Activated CD8-positive, alpha-beta T cell treated with anti-CD3 and anti-CD28 coated beads for 36 hours (primary cell): ENCODE measurements at regions not wholly inside any gene's neighbourhood (a gene's known extent, or its start where the extent isn't known, plus 50 kb on each side); places are given as distances from the start of the nearest gene placed in this dataset.

Experiments used
- ATAC-seq: fragments of 200-7000 bp; cut with Tn5 transposase; one replicate; pipeline ENCODE4 v1.10.0; 2021; ENCODE audit warnings: mild to moderate bottlenecking, moderate library complexity
- CTCF ChIA-PET: fragments of 350-600 bp; sonication (Branson Sonifier 250); formaldehyde crosslinking; loops from one replicate; lab custom pipeline; 2021; ENCODE audit warnings: antibody characterized with exemption; lab: Charles Lee
- POLR2A ChIA-PET: fragments of 350-600 bp; sonication (Branson Sonifier 250); formaldehyde crosslinking; loops from one replicate; lab custom pipeline; 2021; ENCODE audit warnings: antibody characterized with exemption; lab: Charles Lee
- DNase-seq: peaks from one replicate; pipeline ENCODE4 v3.0.0-alpha.2; 2020
- H3K27ac Mint-ChIP-seq: one replicate; pipeline ENCODE4 v1.8.0; 2021; ENCODE audit warnings: mild to moderate bottlenecking, mixed read lengths
- H3K27me3 Mint-ChIP-seq: one replicate; pipeline ENCODE4 v1.8.0; 2021; ENCODE audit warnings: mixed read lengths
- H3K36me3 Mint-ChIP-seq: one replicate; pipeline ENCODE4 v1.8.0; 2021; ENCODE audit warnings: low read depth, mixed read lengths
- H3K4me1 Mint-ChIP-seq: one replicate; pipeline ENCODE4 v1.8.0; 2021; ENCODE audit warnings: low read depth, mixed read lengths
- H3K4me3 Mint-ChIP-seq: one replicate; pipeline ENCODE4 v1.8.0; 2021; ENCODE audit warnings: mild to moderate bottlenecking, moderate library complexity, mixed read lengths
- H3K9me3 Mint-ChIP-seq: one replicate; pipeline ENCODE4 v1.8.0; 2021; ENCODE audit warnings: mixed read lengths
- intact Hi-C: fragments of 100-400 bp; cut with micrococcal nuclease; formaldehyde crosslinking; loops from one replicate; pipeline ENCODE4 v1.10.0; 2022
- TF ChIP-seq, protein P1 (sequence below): fragments of 200-600 bp; IDR thresholded peaks from one replicate; pipeline ENCODE4 v1.8.0; 2022; ENCODE audit warnings: antibody characterized with exemption, mild to moderate bottlenecking

- ChIA-PET POLR2A (no interaction called here), CTCF (interaction anchor here (2.2 kb wide), 1 partner anchor 13 kb away, joined by 6 read pairs; no protein-coding TSS in a partner anchor)
- H3K27me3 Mint-ChIP-seq = peaks cover 5% of the 10 kb centered on the region
- ATAC-seq (no peak), DNase-seq (no peak)
- no peak overlapping the region for H3K27ac Mint-ChIP-seq
- H3K4me3 Mint-ChIP-seq = no peak overlapping the region
- TF ChIP-seq, protein P1, sequence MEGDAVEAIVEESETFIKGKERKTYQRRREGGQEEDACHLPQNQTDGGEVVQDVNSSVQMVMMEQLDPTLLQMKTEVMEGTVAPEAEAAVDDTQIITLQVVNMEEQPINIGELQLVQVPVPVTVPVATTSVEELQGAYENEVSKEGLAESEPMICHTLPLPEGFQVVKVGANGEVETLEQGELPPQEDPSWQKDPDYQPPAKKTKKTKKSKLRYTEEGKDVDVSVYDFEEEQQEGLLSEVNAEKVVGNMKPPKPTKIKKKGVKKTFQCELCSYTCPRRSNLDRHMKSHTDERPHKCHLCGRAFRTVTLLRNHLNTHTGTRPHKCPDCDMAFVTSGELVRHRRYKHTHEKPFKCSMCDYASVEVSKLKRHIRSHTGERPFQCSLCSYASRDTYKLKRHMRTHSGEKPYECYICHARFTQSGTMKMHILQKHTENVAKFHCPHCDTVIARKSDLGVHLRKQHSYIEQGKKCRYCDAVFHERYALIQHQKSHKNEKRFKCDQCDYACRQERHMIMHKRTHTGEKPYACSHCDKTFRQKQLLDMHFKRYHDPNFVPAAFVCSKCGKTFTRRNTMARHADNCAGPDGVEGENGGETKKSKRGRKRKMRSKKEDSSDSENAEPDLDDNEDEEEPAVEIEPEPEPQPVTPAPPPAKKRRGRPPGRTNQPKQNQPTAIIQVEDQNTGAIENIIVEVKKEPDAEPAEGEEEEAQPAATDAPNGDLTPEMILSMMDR = no peak
- no peaks in the 10 kb centered on the region for H3K9me3 Mint-ChIP-seq
- no peaks in the 10 kb centered on the region for H3K36me3 Mint-ChIP-seq
- no peaks in the 10 kb centered on the region for H3K4me1 Mint-ChIP-seq
- intact Hi-C loops = no loop called here
Measured at GRCh38 chr2:147057892-147058490, 786.8 kb upstream of the ACVR2A start.

DNA sequence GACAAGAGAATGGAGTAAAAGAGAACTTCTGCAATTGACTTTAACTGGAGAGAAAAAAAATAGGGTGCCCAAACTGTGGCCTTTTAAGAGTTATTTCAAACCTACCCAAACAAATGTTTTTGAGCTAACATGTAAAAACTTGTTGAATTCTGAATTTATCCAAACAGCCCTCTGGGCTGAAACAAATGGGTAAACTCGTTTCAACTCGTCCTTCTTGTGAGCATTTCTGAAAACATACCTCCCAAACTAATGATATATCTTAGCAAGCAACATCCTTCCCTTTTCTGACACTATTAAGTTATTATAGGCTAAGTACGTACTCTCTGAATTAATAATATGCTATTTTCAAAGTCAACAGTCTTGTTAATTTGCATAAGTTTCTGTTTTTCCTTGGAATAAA is 793.0 kb upstream of the ACVR2A start:
- CTCF ChIA-PET = no interaction called here
- intact Hi-C loops = no loop called here

DNA sequence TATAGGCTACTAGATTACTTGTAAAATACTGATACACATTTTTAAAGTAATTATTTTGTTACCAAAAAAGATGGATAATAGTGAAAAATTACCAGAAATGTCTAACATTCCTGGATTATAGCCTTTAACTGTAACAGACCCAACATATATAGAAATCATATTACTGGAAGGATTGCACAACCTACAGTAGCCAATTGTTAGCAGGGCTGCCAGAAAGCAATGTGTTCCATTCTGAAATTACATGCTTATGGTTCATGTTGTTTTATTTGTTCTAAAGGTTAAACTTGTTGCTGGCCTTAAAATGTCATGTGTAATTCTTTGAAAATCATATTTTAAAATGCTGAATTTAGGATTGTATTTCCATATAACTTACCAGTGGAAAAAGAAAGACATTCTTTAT is 793.6 kb upstream of the ACVR2A start:
- DNase-seq (no peak), ATAC-seq (no peak)
- peaks cover 5% of the 10 kb centered on the region for H3K27me3 Mint-ChIP-seq
- H3K9me3 Mint-ChIP-seq = no peaks in the 10 kb centered on the region
- intact Hi-C loops = no loop called here
- CTCF ChIA-PET = no interaction called here
- H3K27ac Mint-ChIP-seq = no peak overlapping the region
- H3K4me1 Mint-ChIP-seq = no peaks in the 10 kb centered on the region
- POLR2A ChIA-PET = no interaction called here
- TF ChIP-seq, protein P1 = no peak
- H3K4me3 Mint-ChIP-seq = no peak overlapping the region
- H3K36me3 Mint-ChIP-seq = no peaks in the 10 kb centered on the region

More for the DNA sequence above, 793.0 kb upstream of the ACVR2A start:
- DNase-seq (no peak), ATAC-seq (no peak)
- H3K9me3 Mint-ChIP-seq = no peaks in the 10 kb centered on the region
- POLR2A ChIA-PET = no interaction called here
- TF ChIP-seq, protein P1 = no peak
- H3K4me3 Mint-ChIP-seq = no peak overlapping the region
- no peaks in the 10 kb centered on the region for H3K36me3 Mint-ChIP-seq
- peaks cover 5% of the 10 kb centered on the region for H3K27me3 Mint-ChIP-seq
- H3K27ac Mint-ChIP-seq = no peak overlapping the region
- H3K4me1 Mint-ChIP-seq = no peaks in the 10 kb centered on the region

DNA sequence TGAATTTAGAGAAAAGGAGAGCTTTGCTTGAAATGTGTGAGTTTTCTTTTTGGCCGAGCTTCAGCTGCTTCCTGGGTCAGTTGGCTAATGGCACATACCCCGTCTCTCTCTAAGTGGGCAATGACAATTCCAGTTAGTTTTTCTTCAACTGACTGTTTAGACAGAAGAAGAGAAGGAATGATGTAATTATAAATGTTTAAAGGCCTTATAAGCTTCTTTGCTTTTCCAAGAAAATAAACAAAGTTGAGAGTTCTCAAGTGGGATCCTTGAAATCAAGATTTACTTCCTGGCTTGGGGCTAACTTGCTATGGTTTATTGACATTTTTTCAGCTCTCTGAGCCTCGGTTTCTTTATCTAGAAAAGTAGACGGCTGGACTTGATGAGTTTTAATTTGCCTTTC is 794.9 kb upstream of the ACVR2A start:
- Mint-ChIP-seq H3K36me3 (no peaks in the 10 kb centered on the region), H3K27ac (no peak overlapping the region), H3K27me3 (peaks cover 5% of the 10 kb centered on the region), H3K4me1 (no peaks in the 10 kb centered on the region), H3K4me3 (no peak overlapping the region), H3K9me3 (no peaks in the 10 kb centered on the region)
- no peak for DNase-seq
- intact Hi-C loops = loop anchor here (10.0 kb wide), 1 partner anchor 865 kb away; no protein-coding TSS in a partner anchor
- ATAC-seq = no peak
- CTCF ChIA-PET = interaction anchor here (1.0 to 1.2 kb wide), 2 partner anchors 12 to 860 kb away, joined by 3 read pairs; no protein-coding TSS in a partner anchor
- POLR2A ChIA-PET = no interaction called here
- TF ChIP-seq, protein P1 = no peak

GRCh38 chr2:147046473-147046872 is 798.4 kb upstream of the ACVR2A start:
- ATAC-seq = no peak
- ChIA-PET POLR2A (no interaction called here), CTCF (interaction anchor here (1.5 to 2.7 kb wide), 3 partner anchors 37 to 285 kb away, joined by 3 to 10 read pairs (median 5); no protein-coding TSS in a partner anchor)
- Mint-ChIP-seq H3K9me3 (no peaks in the 10 kb centered on the region), H3K4me3 (no peak overlapping the region), H3K27me3 (peaks cover under 1% of the 10 kb centered on the region), H3K27ac (no peak overlapping the region), H3K4me1 (no peaks in the 10 kb centered on the region), H3K36me3 (no peaks in the 10 kb centered on the region)
- intact Hi-C loops = loop anchor here (10.0 kb wide), 1 partner anchor 868 kb away; no protein-coding TSS in a partner anchor
- TF ChIP-seq, protein P1 = no peak
- DNase-seq = no peak
